MM.1S (cell line): ENCODE measurements at regions not wholly inside any gene's neighbourhood (a gene's known extent, or its start where the extent isn't known, plus 50 kb on each side); places are given as distances from the start of the nearest gene placed in this dataset.

ENCODE experiments used
- CTCF ChIP-seq: fragments of 300-600 bp; sonication (generic); IDR thresholded peaks from 2 replicates; pipeline ENCODE4 v1.5.1; 2016; ENCODE audit warnings: antibody characterized with exemption, low read length, mixed read lengths
- EZH2phosphoT487 ChIP-seq: fragments of 300-600 bp; sonication (generic); IDR thresholded peaks from 2 replicates; pipeline ENCODE4 v1.6.1; 2018; ENCODE audit warnings: antibody characterized with exemption, low read length

GRCh38 chr13:89812856-89813255 is 1534.6 kb upstream of the MIR17HG start:
- TF ChIP-seq CTCF (no peak), EZH2phosphoT487 (no peak)
